ENCODE measurements at regions not wholly inside any gene's neighbourhood (a gene's known extent, or its start where the extent isn't known, plus 50 kb on each side); places are given as distances from the start of the nearest gene placed in this dataset.

GRCh38 chr5:66302344-66302743 is 158.2 kb downstream of the SREK1 start:
- TF ChIP-seq EZH2 (IDR thresholded peaks at IDR 0.05) (no peak), POLR2AphosphoS5 (IDR thresholded peaks at IDR 0.05; ENCODE audit: borderline replicate concordance, low read depth, low read length) (no peak), FOXP2 (optimal IDR thresholded peaks at IDR 0.05; ENCODE audit: control extremely low read depth, extremely low read length, insufficient read depth) (no peak)

All from SK-N-MC (cell line).